Endothelial cell of umbilical vein (primary cell): ENCODE measurements at regions not wholly inside any gene's neighbourhood (a gene's known extent, or its start where the extent isn't known, plus 50 kb on each side); places are given as distances from the start of the nearest gene placed in this dataset.

Experiments
- BruUV-seq: library from RNA; stranded (reverse); fragments of 400-500 nt; replicated peaks from 2 replicates; lab custom pipeline; 2021; lab: Mats Ljungman, UMichigan
- CTCF ChIA-PET: fragments of 300-600, 350-600 bp; sonication (Branson Sonifier 250); formaldehyde crosslinking; loops from one replicate; lab custom pipeline; 2021; ENCODE audit warnings: antibody characterized with exemption, inconsistent platforms; lab: Charles Lee
- POLR2A ChIA-PET: fragments of 300-600, 350-600 bp; sonication (Branson Sonifier 250); formaldehyde crosslinking; loops from one replicate; lab custom pipeline; 2021; ENCODE audit warnings: antibody characterized with exemption, inconsistent platforms; lab: Charles Lee
- DNase-seq: peaks from one replicate; pipeline ENCODE4 v3.0.0-alpha.2; 2011; ENCODE audit warnings: low read depth, low spot score
- FAIRE-seq: peaks from 2 replicates; lab custom pipeline; 2011; peaks lifted over from hg19 to GRCh38; lab: Jason Lieb, UNC
- H2AFZ ChIP-seq: 2 replicates; pipeline ENCODE4 v1.6.0; 2012; ENCODE audit warnings: low read depth, low read length, control low read depth, inconsistent platforms
- H3K27ac ChIP-seq: 2 replicates; pipeline ENCODE4 v1.5.1; 2011; ENCODE audit warnings: low read depth, mild to moderate bottlenecking, control low read depth, low read length, moderate library complexity; ENCODE audit not compliant: insufficient read depth
- H3K27me3 ChIP-seq, 2 experiments: 2 replicates each; pipeline versions ENCODE4 v1.6.0 to v1.6.1; 2011; ENCODE audit warnings: low read length in 2 of 2, mixed read lengths in 1 of 2; ENCODE audit not compliant: control insufficient read depth in 2 of 2, insufficient read depth in 2 of 2
- H3K36me3 ChIP-seq, 2 experiments: 2 replicates in 1 of 2; 3 replicates in 1 of 2; pipeline ENCODE4 v1.5.1; 2011; ENCODE audit warnings: low read length in 2 of 2, mild to moderate bottlenecking in 1 of 2, moderate library complexity in 1 of 2; ENCODE audit not compliant: control insufficient read depth in 2 of 2, insufficient read depth in 2 of 2; ENCODE audit errors: extremely low read depth in 1 of 2
- H3K4me1 ChIP-seq: 3 replicates; pipeline ENCODE4 v1.5.1; 2011; ENCODE audit warnings: mild to moderate bottlenecking, low read length; ENCODE audit not compliant: control insufficient read depth, insufficient read depth; ENCODE audit errors: extremely low read depth
- H3K4me2 ChIP-seq: 2 replicates; pipeline ENCODE4 v1.6.1; 2011; ENCODE audit warnings: low read length, control low read depth, mixed read lengths; ENCODE audit not compliant: insufficient read depth
- H3K4me3 ChIP-seq, 3 experiments: fragments of 200-600 bp in 1 of 3; sonication (generic), shearing (Covaris generic) in 1 of 3; replicated peaks in 1 of 3; 2 replicates each; pipeline ENCODE4 v1.5.1; 2011 to 2016; ENCODE audit warnings: control low read depth in 3 of 3, low read length in 3 of 3, mild to moderate bottlenecking in 2 of 3, inconsistent platforms in 1 of 3, low read depth in 1 of 3, moderate library complexity in 1 of 3; ENCODE audit not compliant: insufficient read depth in 1 of 3
- H3K79me2 ChIP-seq: 2 replicates; pipeline ENCODE4 v1.6.0; 2012; ENCODE audit warnings: low read length, inconsistent platforms; ENCODE audit not compliant: control insufficient read depth, insufficient read depth
- H3K9ac ChIP-seq: replicated peaks from 2 replicates; pipeline ENCODE3; 2011; ENCODE audit warnings: low read length, control low read depth; ENCODE audit not compliant: insufficient read depth; ENCODE audit errors: extremely low read depth
- H3K9me1 ChIP-seq: replicated peaks from 3 replicates; pipeline ENCODE4 v1.6.0; 2011; ENCODE audit warnings: mild to moderate bottlenecking, low read length; ENCODE audit not compliant: control insufficient read depth, insufficient read depth; ENCODE audit errors: extremely low read depth
- H3K9me3 ChIP-seq: replicated peaks from 2 replicates; pipeline ENCODE4 v1.5.1; 2012; ENCODE audit warnings: low read length, inconsistent platforms; ENCODE audit not compliant: control insufficient read depth, insufficient read depth
- H4K20me1 ChIP-seq: replicated peaks from 2 replicates; pipeline ENCODE3; 2011; ENCODE audit warnings: mild to moderate bottlenecking, low read length; ENCODE audit not compliant: control insufficient read depth, insufficient read depth; ENCODE audit errors: extremely low read depth
- CTCF ChIP-seq, 2 donors: IDR thresholded peaks; 1 replicate in 1 of 2; 2 replicates in 1 of 2; pipeline ENCODE4 v1.5.1; 2011; ENCODE audit warnings: low read length in 2 of 2, mild to moderate bottlenecking in 2 of 2, moderate library complexity in 2 of 2, control low read depth in 1 of 2, inconsistent platforms in 1 of 2, low read depth in 1 of 2; ENCODE audit not compliant: insufficient read depth in 1 of 2; ENCODE audit errors: extremely low read depth in 1 of 2
- EZH2 ChIP-seq: IDR thresholded peaks from 2 replicates; pipeline ENCODE4 v1.6.1; 2012; ENCODE audit warnings: borderline replicate concordance, low read depth, mild to moderate bottlenecking, moderate library complexity, low read length, inconsistent platforms; ENCODE audit not compliant: severe bottlenecking
- FOS ChIP-seq: IDR thresholded peaks from 2 replicates; pipeline ENCODE4 v1.6.1; 2011; ENCODE audit warnings: mild to moderate bottlenecking, low read length, moderate library complexity, borderline replicate concordance; ENCODE audit not compliant: insufficient read depth
- GATA2 ChIP-seq: IDR thresholded peaks from 2 replicates; pipeline ENCODE4 v1.7.0; 2011; ENCODE audit warnings: low read depth, mild to moderate bottlenecking, moderate library complexity, mixed read lengths, low read length; ENCODE audit not compliant: insufficient read length, insufficient read depth
- JUN ChIP-seq: IDR thresholded peaks from 2 replicates; pipeline ENCODE4 v1.6.1; 2011; ENCODE audit warnings: borderline replicate concordance, low read depth; ENCODE audit not compliant: insufficient read length, insufficient read depth
- MAX ChIP-seq: IDR thresholded peaks from 2 replicates; pipeline ENCODE4 v1.6.1; 2011; ENCODE audit not compliant: insufficient read depth, insufficient read length
- MYC ChIP-seq: IDR thresholded peaks from one replicate; pipeline ENCODE4 v1.6.1; 2011; ENCODE audit warnings: mild to moderate bottlenecking, low read depth, low read length
- POLR2A ChIP-seq: IDR thresholded peaks from 2 replicates; pipeline ENCODE4 v1.6.1; 2012; ENCODE audit warnings: low read depth, mild to moderate bottlenecking, control low read depth, low read length
- POLR2AphosphoS5 ChIP-seq: IDR thresholded peaks from 2 replicates; pipeline ENCODE4 v1.6.1; 2012; ENCODE audit warnings: low read depth, mild to moderate bottlenecking, control low read depth, low read length, moderate library complexity; ENCODE audit not compliant: insufficient read depth
- dilution Hi-C: fragments of 300-500 bp; cut with MboI; formaldehyde crosslinking; loops from one replicate; pipeline ENCODE4 v1.15.0; 2019; ENCODE audit warnings: low sequenced_read_pairs; ENCODE audit not compliant: extremely low pct_ligation_motif_present
- intact Hi-C: fragments of 100-400 bp; cut with micrococcal nuclease; formaldehyde crosslinking; loops from one replicate; pipeline ENCODE4 v1.10.0; 2022

- Histone ChIP-seq H3K9me1 (no peaks in the 10 kb centered on the region), H3K9me3 (no peaks in the 10 kb centered on the region), H3K4me3 (no peak overlapping the region), H3K9ac (no peak overlapping the region), H3K4me1 (no peaks in the 10 kb centered on the region), H3K27me3 (no peaks in the 10 kb centered on the region), H4K20me1 (no peaks in the 10 kb centered on the region), H3K27ac (no peak overlapping the region), H3K36me3 (no peaks in the 10 kb centered on the region), H2AFZ (no peak overlapping the region), H3K4me2 (no peak overlapping the region), H3K79me2 (no peaks in the 10 kb centered on the region)
- BruUV-seq, result no TSS peak
- ChIA-PET POLR2A (no interaction called here), CTCF (no interaction called here)
- intact Hi-C loops, result no loop called here
- FAIRE-seq (no peak), DNase-seq (no peak)
- TF ChIP-seq POLR2AphosphoS5 (no peak), FOS (no peak), JUN (no peak), CTCF (IDR thresholded peaks at IDR 0.05; ENCODE audit: extremely low read depth in 1 of 2, insufficient read depth in 1 of 2, low read depth in 1 of 2, low read length in 2 of 2) (no peak), MAX (no peak), MYC (no peak), POLR2A (no peak), GATA2 (no peak), EZH2 (no peak)
- dilution Hi-C loops, result no loop called here
Observed at GRCh38 chr18:44048846-44049245, 631.8 kb upstream of the SETBP1 start.
